Stimulated activated naive CD8-positive, alpha-beta T cell treated with anti-CD3 and anti-CD28 coated beads, Interleukin-15, amount 100 ng/mL, for 72 hours (primary cell): ENCODE measurements at regions not wholly inside any gene's neighbourhood (a gene's known extent, or its start where the extent isn't known, plus 50 kb on each side); places are given as distances from the start of the nearest gene placed in this dataset.
A peak's percentile ranks its signal among the peaks of the same experiment; 100 is the strongest.

Source experiments
- ATAC-seq: fragments of 150-1000 bp; cut with Tn5 transposase; 2 replicates; pipeline ENCODE4 v1.10.0; 2021; ENCODE audit warnings: mild to moderate bottlenecking, moderate library complexity
- DNase-seq, 2 donors: peaks; one replicate each; pipeline ENCODE4 v3.0.0; 2021 to 2022
- H3K27ac Mint-ChIP-seq, 2 donors: one replicate each; pipeline ENCODE4 v1.8.0; 2022; ENCODE audit warnings: mild to moderate bottlenecking in 2 of 2, mixed read lengths in 2 of 2, moderate library complexity in 2 of 2
- H3K27me3 Mint-ChIP-seq: one replicate; pipeline ENCODE4 v1.8.0; 2022; ENCODE audit warnings: mixed read lengths
- H3K4me1 Mint-ChIP-seq: one replicate; pipeline ENCODE4 v1.8.0; 2022; ENCODE audit warnings: mild to moderate bottlenecking, mixed read lengths
- H3K4me3 Mint-ChIP-seq, 2 donors: one replicate each; pipeline ENCODE4 v1.8.0; 2022; ENCODE audit warnings: mild to moderate bottlenecking in 2 of 2, mixed read lengths in 2 of 2, moderate library complexity in 1 of 2
- H3K9me3 Mint-ChIP-seq, 2 donors: one replicate each; pipeline ENCODE4 v1.8.0; 2022; ENCODE audit warnings: mixed read lengths in 2 of 2

GRCh38 chr11:109735128-109735527 lies 313.1 kb downstream of the C11orf87 start:
- Mint-ChIP-seq H3K27me3 (peaks cover 8% of the 10 kb centered on the region), H3K4me1 (no peaks in the 10 kb centered on the region), H3K4me3 (no peak overlapping the region), H3K9me3 (no peaks in the 10 kb centered on the region), H3K27ac (no peak overlapping the region)
- ATAC-seq = no peak
- no peak for DNase-seq

GRCh38 chr11:109739379-109739778 lies 317.4 kb downstream of the C11orf87 start:
- no peaks in the 10 kb centered on the region for H3K4me1 Mint-ChIP-seq
- no peaks in the 10 kb centered on the region for H3K9me3 Mint-ChIP-seq
- peaks cover 8% of the 10 kb centered on the region for H3K27me3 Mint-ChIP-seq
- H3K4me3 Mint-ChIP-seq = no peak overlapping the region
- no peak overlapping the region for H3K27ac Mint-ChIP-seq
- no peak for DNase-seq
- ATAC-seq = no peak

GRCh38 chr11:109745996-109746625 lies 324.1 kb downstream of the C11orf87 start:
- no peaks in the 10 kb centered on the region for H3K27me3 Mint-ChIP-seq
- H3K9me3 Mint-ChIP-seq = peaks cover 6% of the 10 kb centered on the region in 2 donors
- DNase-seq (no peak), ATAC-seq (no peak)
- H3K4me1 Mint-ChIP-seq = peaks cover 7% of the 10 kb centered on the region
- H3K27ac Mint-ChIP-seq = no peak overlapping the region
- no peak overlapping the region for H3K4me3 Mint-ChIP-seq

GRCh38 chr11:109747839-109748238 lies 325.8 kb downstream of the C11orf87 start:
- peaks cover 11% of the 10 kb centered on the region for H3K4me1 Mint-ChIP-seq
- no peak overlapping the region for H3K27ac Mint-ChIP-seq
- no peak overlapping the region for H3K4me3 Mint-ChIP-seq
- H3K9me3 Mint-ChIP-seq = peaks cover 6% of the 10 kb centered on the region in 2 donors
- DNase-seq = no peak
- H3K27me3 Mint-ChIP-seq = no peaks in the 10 kb centered on the region
- ATAC-seq = no peak

- no peaks in the 10 kb centered on the region for H3K27me3 Mint-ChIP-seq
- no peak overlapping the region for H3K4me3 Mint-ChIP-seq
- peaks cover 11% of the 10 kb centered on the region for H3K4me1 Mint-ChIP-seq
- ATAC-seq (no peak), DNase-seq (no peak)
- peaks cover 6% of the 10 kb centered on the region in 2 donors for H3K9me3 Mint-ChIP-seq
- H3K27ac Mint-ChIP-seq = no peak overlapping the region
Measured at GRCh38 chr11:109749476-109749875, 327.5 kb downstream of the C11orf87 start.

- ATAC-seq = no peak
- H3K27me3 Mint-ChIP-seq = no peaks in the 10 kb centered on the region
- no peak overlapping the region for H3K27ac Mint-ChIP-seq
- no peak for DNase-seq
- peaks cover 6% of the 10 kb centered on the region in 2 donors for H3K9me3 Mint-ChIP-seq
- H3K4me3 Mint-ChIP-seq = no peak overlapping the region
- peaks cover 11% of the 10 kb centered on the region for H3K4me1 Mint-ChIP-seq
Measured at GRCh38 chr11:109750964-109751363, 329.0 kb downstream of the C11orf87 start.

GRCh38 chr11:109752212-109752825 lies 330.3 kb downstream of the C11orf87 start:
- Mint-ChIP-seq H3K4me1 (peaks cover 11% of the 10 kb centered on the region), H3K9me3 (peaks cover 4 to 6% of the 10 kb centered on the region in 2 donors), H3K27me3 (no peaks in the 10 kb centered on the region), H3K4me3 (no peak overlapping the region), H3K27ac (no peak overlapping the region)
- DNase-seq (no peak), ATAC-seq (no peak)

GRCh38 chr11:109756521-109756920 lies 334.5 kb downstream of the C11orf87 start:
- Mint-ChIP-seq H3K27me3 (no peaks in the 10 kb centered on the region), H3K4me1 (peaks cover 2% of the 10 kb centered on the region), H3K27ac (no peak overlapping the region), H3K9me3 (peaks cover 0 to 4% of the 10 kb centered on the region in 2 donors), H3K4me3 (no peak overlapping the region)
- no peak for ATAC-seq
- DNase-seq = no peak

GRCh38 chr11:109756951-109757350 lies 335.0 kb downstream of the C11orf87 start:
- ATAC-seq = no peak
- peaks cover 0 to 4% of the 10 kb centered on the region in 2 donors for H3K9me3 Mint-ChIP-seq

GRCh38 chr11:109762546-109762945 lies 330.6 kb upstream of the ZC3H12C start:
- H3K4me1 Mint-ChIP-seq = no peaks in the 10 kb centered on the region
- peaks cover 0 to 4% of the 10 kb centered on the region in 2 donors for H3K9me3 Mint-ChIP-seq
- DNase-seq = no peak
- ATAC-seq = no peak
- H3K27ac Mint-ChIP-seq = no peak overlapping the region
- H3K27me3 Mint-ChIP-seq = no peaks in the 10 kb centered on the region
- H3K4me3 Mint-ChIP-seq = no peak overlapping the region

More at GRCh38 chr11:109756951-109757350, 335.0 kb downstream of the C11orf87 start:
- Mint-ChIP-seq H3K4me3 (no peak overlapping the region), H3K4me1 (no peaks in the 10 kb centered on the region), H3K27me3 (no peaks in the 10 kb centered on the region), H3K27ac (no peak overlapping the region)
- DNase-seq = no peak

- no peaks in the 10 kb centered on the region for H3K4me1 Mint-ChIP-seq
- no peak overlapping the region for H3K4me3 Mint-ChIP-seq
- H3K9me3 Mint-ChIP-seq = no peaks in the 10 kb centered on the region
- ATAC-seq = no peak
- H3K27ac Mint-ChIP-seq = no peak overlapping the region
- DNase-seq = no peak
- no peaks in the 10 kb centered on the region for H3K27me3 Mint-ChIP-seq
Measured at GRCh38 chr11:109765709-109766311, 327.4 kb upstream of the ZC3H12C start.

- H3K4me3 Mint-ChIP-seq = no peak overlapping the region
- H3K27ac Mint-ChIP-seq = no peak overlapping the region
- H3K4me1 Mint-ChIP-seq = no peaks in the 10 kb centered on the region
- no peaks in the 10 kb centered on the region for H3K9me3 Mint-ChIP-seq
- DNase-seq (no peak), ATAC-seq (no peak)
- H3K27me3 Mint-ChIP-seq = no peaks in the 10 kb centered on the region
Measured at GRCh38 chr11:109769858-109770257, 323.3 kb upstream of the ZC3H12C start.

GRCh38 chr11:109770323-109770722 lies 322.9 kb upstream of the ZC3H12C start:
- H3K4me1 Mint-ChIP-seq = no peaks in the 10 kb centered on the region
- H3K27ac Mint-ChIP-seq = no peak overlapping the region
- H3K9me3 Mint-ChIP-seq = no peaks in the 10 kb centered on the region
- no peak for ATAC-seq
- DNase-seq = no peak
- H3K4me3 Mint-ChIP-seq = no peak overlapping the region
- H3K27me3 Mint-ChIP-seq = no peaks in the 10 kb centered on the region

- no peak for ATAC-seq
- H3K4me3 Mint-ChIP-seq = no peak overlapping the region
- DNase-seq = no peak
- H3K27ac Mint-ChIP-seq = no peak overlapping the region
- H3K9me3 Mint-ChIP-seq = no peaks in the 10 kb centered on the region
- no peaks in the 10 kb centered on the region for H3K4me1 Mint-ChIP-seq
- no peaks in the 10 kb centered on the region for H3K27me3 Mint-ChIP-seq
Measured at GRCh38 chr11:109772892-109773291, 320.3 kb upstream of the ZC3H12C start.

- Mint-ChIP-seq H3K27me3 (no peaks in the 10 kb centered on the region), H3K9me3 (no peaks in the 10 kb centered on the region), H3K4me1 (no peaks in the 10 kb centered on the region), H3K27ac (peak overlapping the region in 1 of 2 donors; percentile 84), H3K4me3 (no peak overlapping the region)
- ATAC-seq (no peak), DNase-seq (no peak)
Measured at GRCh38 chr11:109775686-109776085, 317.5 kb upstream of the ZC3H12C start.

- no peaks in the 10 kb centered on the region for H3K4me1 Mint-ChIP-seq
- no peak overlapping the region for H3K4me3 Mint-ChIP-seq
- no peaks in the 10 kb centered on the region for H3K27me3 Mint-ChIP-seq
- no peaks in the 10 kb centered on the region for H3K9me3 Mint-ChIP-seq
- no peak for ATAC-seq
- no peak for DNase-seq
- H3K27ac Mint-ChIP-seq = no peak overlapping the region
Measured at GRCh38 chr11:109783014-109783413, 310.2 kb upstream of the ZC3H12C start.
